K562 (cell line): ENCODE measurements at regions not wholly inside any gene's neighbourhood (a gene's known extent, or its start where the extent isn't known, plus 50 kb on each side); places are given as distances from the start of the nearest gene placed in this dataset.

ENCODE experiments used
- ATAC-seq: fragments of 200-7000 bp; cut with Tn5 transposase; 3 replicates; pipeline ENCODE4 v1.9.1; 2020; ENCODE audit warnings: moderate library complexity
- BruUV-seq: library from RNA; stranded (reverse); fragments of 400-500 nt; replicated peaks from 2 replicates; lab custom pipeline; 2021; lab: Mats Ljungman, UMichigan
- CTCF ChIA-PET: fragments of 300-600 bp; formaldehyde crosslinking; extraction: SDS; loops from one replicate; lab custom pipeline; 2021; ENCODE audit warnings: low intra/inter-chr PET ratio; lab: Yijun Ruan, JAX
- POLR2A ChIA-PET: fragments of 300-600, 350-650 bp; sonication (Branson Sonifier 250); formaldehyde crosslinking; extraction: SDS; loops from one replicate; lab custom pipeline; 2021; ENCODE audit warnings: antibody characterized with exemption, inconsistent platforms; lab: Yijun Ruan, JAX
- DNase-seq, 4 experiments: peaks; one replicate each; pipeline versions ENCODE4 v3.0.0 to v3.0.0-alpha.2; 2011 to 2018; ENCODE audit warnings: low spot score in 3 of 4, mixed read lengths in 3 of 4; ENCODE audit errors: extremely low read depth in 1 of 4
- FAIRE-seq: peaks from 2 replicates; lab custom pipeline; 2011; peaks lifted over from hg19 to GRCh38; lab: Jason Lieb, UNC
- H2AFZ ChIP-seq: 2 replicates; pipeline ENCODE4 v1.6.0; 2011; ENCODE audit warnings: low read depth, low read length, control low read depth, inconsistent platforms
- H3K27ac ChIP-seq: fragments of 200-600 bp; 3 replicates; pipeline ENCODE4 v1.8.0; 2011; ENCODE audit warnings: low read depth, mild to moderate bottlenecking, control low read depth, inconsistent platforms, low read length, moderate library complexity, mixed read lengths; ENCODE audit errors: extremely low read depth
- H3K27me3 ChIP-seq, 2 experiments: fragments of 300-600 bp in 1 of 2; 2 replicates in 1 of 2; 3 replicates in 1 of 2; pipeline versions ENCODE4 v1.6.0 to v1.8.0; 2011; ENCODE audit warnings: inconsistent platforms in 2 of 2, low read length in 2 of 2, mild to moderate bottlenecking in 1 of 2, mixed read lengths in 1 of 2, moderate library complexity in 1 of 2; ENCODE audit not compliant: control insufficient read depth in 2 of 2, insufficient read depth in 2 of 2
- H3K36me3 ChIP-seq: fragments of 300-600 bp; 3 replicates; pipeline ENCODE4 v1.8.0; 2011; ENCODE audit warnings: mild to moderate bottlenecking, low read length, inconsistent platforms; ENCODE audit not compliant: control insufficient read depth, insufficient read depth
- H3K4me1 ChIP-seq, 2 experiments: fragments of 200-600 bp in 1 of 2; replicated peaks in 1 of 2; 2 replicates in 1 of 2; 3 replicates in 1 of 2; pipeline versions ENCODE4 v1.5.1 to v1.8.0; 2011; ENCODE audit warnings: inconsistent platforms in 2 of 2, low read length in 2 of 2, mild to moderate bottlenecking in 1 of 2, mixed read lengths in 1 of 2, moderate library complexity in 1 of 2; ENCODE audit not compliant: control insufficient read depth in 2 of 2, insufficient read depth in 2 of 2
- H3K4me2 ChIP-seq: 2 replicates; pipeline ENCODE4 v1.6.1; 2011; ENCODE audit warnings: low read length, control low read depth, inconsistent platforms, mixed read lengths; ENCODE audit not compliant: insufficient read depth
- H3K4me3 ChIP-seq: fragments of 200-600 bp; sonication (generic), shearing (Covaris generic); 2 replicates; pipeline ENCODE4 v1.5.1; 2016; ENCODE audit warnings: control low read depth, inconsistent platforms
- H3K79me2 ChIP-seq: fragments of 200-600 bp; 3 replicates; pipeline ENCODE4 v1.8.0; 2011; ENCODE audit warnings: low read length, inconsistent platforms; ENCODE audit not compliant: control insufficient read depth, insufficient read depth
- H3K9ac ChIP-seq, 2 experiments: 2 replicates each; pipeline versions ENCODE4 v1.6.0 to v1.6.1; 2011; ENCODE audit warnings: low read depth in 2 of 2, low read length in 2 of 2, control low read depth in 1 of 2, inconsistent platforms in 1 of 2, mild to moderate bottlenecking in 1 of 2, mixed read lengths in 1 of 2; ENCODE audit not compliant: insufficient read depth in 1 of 2
- H3K9me1 ChIP-seq: one replicate; pipeline ENCODE4 v1.6.0; 2011; ENCODE audit warnings: inconsistent platforms, mild to moderate bottlenecking, low read length, moderate library complexity; ENCODE audit not compliant: control insufficient read depth, insufficient read depth
- H3K9me3 ChIP-seq: replicated peaks from 2 replicates; pipeline ENCODE4 v1.5.1; 2011; ENCODE audit warnings: low read depth, low read length, inconsistent platforms; ENCODE audit not compliant: control insufficient read depth, insufficient read depth
- H4K20me1 ChIP-seq: replicated peaks from 2 replicates; pipeline ENCODE4 v1.6.1; 2011; ENCODE audit warnings: low read length, inconsistent platforms, mixed read lengths; ENCODE audit not compliant: control insufficient read depth, insufficient read depth
- ARID3B ChIP-seq: fragments of 250-450 bp; sonication (Bioruptor Pico); IDR thresholded peaks from 2 replicates; pipeline ENCODE4 v1.4.0; 2020; ENCODE audit warnings: borderline replicate concordance
- BCL6 ChIP-seq: fragments of 250-450 bp; sonication (Bioruptor Pico); IDR thresholded peaks from 2 replicates; pipeline ENCODE4 v1.4.0; 2020
- CHD1 ChIP-seq: fragments of 200-600 bp; sonication (generic); IDR thresholded peaks from one replicate; pipeline ENCODE4 v1.6.1; 2012; ENCODE audit warnings: mild to moderate bottlenecking, moderate library complexity, low read length, inconsistent platforms
- CREB1 ChIP-seq, 2 experiments: sonication (generic) in 1 of 2; formaldehyde crosslinking in 1 of 2; IDR thresholded peaks; 2 replicates each; pipeline versions ENCODE4 v1.6.1 to v1.8.0; 2012 to 2022; ENCODE audit warnings: inconsistent platforms in 1 of 2, mild to moderate bottlenecking in 1 of 2, missing genetic modification reagents in 1 of 2, moderate library complexity in 1 of 2
- ERF ChIP-seq: fragments of 450-650 bp; formaldehyde crosslinking; IDR thresholded peaks from 2 replicates; pipeline ENCODE4 v1.4.0; 2020; ENCODE audit warnings: mild to moderate bottlenecking, mixed read lengths
- ESRRB ChIP-seq: fragments of 250-450 bp; sonication (Bioruptor Pico); IDR thresholded peaks from 2 replicates; pipeline ENCODE4 v1.5.0; 2020; ENCODE audit warnings: mild to moderate bottlenecking, moderate library complexity, borderline replicate concordance
- HCFC1 ChIP-seq: IDR thresholded peaks from 2 replicates; pipeline ENCODE4 v1.6.1; 2012; ENCODE audit warnings: low read depth, low read length, improper control_type of control experiment
- MEF2A ChIP-seq: IDR thresholded peaks from 2 replicates; pipeline ENCODE4 v1.6.1; 2011; ENCODE audit warnings: low read depth, mild to moderate bottlenecking, low read length, moderate library complexity; ENCODE audit not compliant: control insufficient read depth
- MLLT1 ChIP-seq, 2 experiments: fragments of 450-650 bp; IDR thresholded peaks; 2 replicates each; pipeline ENCODE4 v1.6.1; 2016
- NFIC ChIP-seq: fragments of 450-650 bp; IDR thresholded peaks from 2 replicates; pipeline ENCODE4 v1.6.1; 2017; ENCODE audit warnings: mild to moderate bottlenecking, inconsistent platforms
- NR2C2 ChIP-seq, 2 experiments: fragments of 200-800 bp in 1 of 2; sonication (Bioruptor generic) in 1 of 2; sonication (generic) in 1 of 2; formaldehyde crosslinking in 1 of 2; IDR thresholded peaks; 2 replicates each; pipeline versions ENCODE4 v1.6.1 to v1.8.0; 2016 to 2022; ENCODE audit warnings: mild to moderate bottlenecking in 1 of 2, missing compliant biosample characterization in 1 of 2, missing genetic modification characterization in 1 of 2, missing genetic modification reagents in 1 of 2
- RCOR1 ChIP-seq, 2 experiments: IDR thresholded peaks; 2 replicates each; pipeline ENCODE4 v1.6.1; 2012; ENCODE audit warnings: low read depth in 2 of 2, low read length in 2 of 2, borderline replicate concordance in 1 of 2, improper control_type of control experiment in 1 of 2
- TCFL5 ChIP-seq: fragments of 250-450 bp; sonication (Bioruptor Pico); conservative IDR thresholded peaks from 2 replicates; pipeline ENCODE4 v1.6.1; 2021; ENCODE audit warnings: mild to moderate bottlenecking, moderate library complexity, matching md5 sums
- THAP12 ChIP-seq: fragments of 250-450 bp; sonication (Bioruptor Pico); IDR thresholded peaks from 2 replicates; pipeline ENCODE4 v1.9.0; 2021; ENCODE audit warnings: mild to moderate bottlenecking, inconsistent platforms
- ZNF175 ChIP-seq: fragments of 200-800 bp; sonication (Bioruptor generic); IDR thresholded peaks from 2 replicates; pipeline ENCODE4 v1.6.1; 2016; ENCODE audit warnings: low read depth, mild to moderate bottlenecking, missing genetic modification characterization, missing compliant biosample characterization
- WGBS: fragments of 100-300 bp; shearing (Covaris generic); methylation state at CpG from one replicate; pipeline ENCODE4 v1.1.6; 2016; ENCODE audit warnings: low coverage, mixed read lengths; ENCODE audit not compliant: insufficient coverage; ENCODE audit errors: missing lambda C conversion rate; 5-methylcytosine and 5-hydroxymethylcytosine counted together
- in situ Hi-C: fragments of 300-500 bp; cut with MboI; formaldehyde crosslinking; loops from 4 replicates; pipeline ENCODE4 v1.15.0; 2018; ENCODE audit warnings: inconsistent platforms, mixed read lengths
- intact Hi-C: fragments of 100-400 bp; cut with micrococcal nuclease; formaldehyde crosslinking; loops from 2 replicates; pipeline ENCODE4 v1.14.2; 2022

GRCh38 chr2:157075924-157076323 lies 181.6 kb upstream of the GALNT5 start (continued):
- TF ChIP-seq MEF2A (no peak), MLLT1 (IDR thresholded peaks at IDR 0.05) (no peak)

- intact Hi-C loops, result no loop called here
- H3K9me3 ChIP-seq, result no peaks in the 10 kb centered on the region
- H3K9ac ChIP-seq, result no peak overlapping the region
- no peaks in the 10 kb centered on the region for H3K79me2 ChIP-seq
- DNase-seq, result no peak
- no peaks in the 10 kb centered on the region for H3K27me3 ChIP-seq
- no peaks in the 10 kb centered on the region for H3K36me3 ChIP-seq
- H3K4me1 ChIP-seq, result no peaks in the 10 kb centered on the region; a peak in 1 of 5 replicates
- 7% methylated on average over 3 of the region's 3 CpGs for WGBS
- BruUV-seq, result no TSS peak
- in situ Hi-C loops, result no loop called here
- ChIA-PET POLR2A (interaction anchor here (0.6 kb wide), 1 partner anchor 188 kb away, joined by 3 read pairs; no protein-coding TSS in a partner anchor), CTCF (no interaction called here)
- no peak overlapping the region for H3K4me2 ChIP-seq
- H3K27ac ChIP-seq, result no peak overlapping the region
- FAIRE-seq, result no peak
- no peaks in the 10 kb centered on the region for H4K20me1 ChIP-seq
- peak overlapping the region; percentile 17; the same call in 1 of the 2 replicates for H2AFZ ChIP-seq
- ATAC-seq, result no peak
- H3K9me1 ChIP-seq, result no peaks in the 10 kb centered on the region
- no peak overlapping the region for H3K4me3 ChIP-seq
- TF ChIP-seq THAP12 (CRISPR knock-in tag), result no peak
- TF ChIP-seq CREB1 (IDR thresholded peaks at IDR 0.05), result no peak
- no peak for TF ChIP-seq CREB1 (CRISPR knock-in tag; IDR thresholded peaks at IDR 0.05)
- no peak for TF ChIP-seq ERF (CRISPR knock-in tag)
- TF ChIP-seq HCFC1, result no peak
- no peak for TF ChIP-seq NFIC
- no peak for TF ChIP-seq ZNF175 (CRISPR knock-in tag)
- TF ChIP-seq ESRRB (CRISPR knock-in tag), result no peak
- TF ChIP-seq ARID3B (CRISPR knock-in tag), result no peak
- no peak for TF ChIP-seq CHD1
- TF ChIP-seq NR2C2 (CRISPR knock-in tag; IDR thresholded peaks at IDR 0.05), result no peak
- no peak for TF ChIP-seq NR2C2 (tag; IDR thresholded peaks at IDR 0.05)
- no peak for TF ChIP-seq RCOR1 (IDR thresholded peaks at IDR 0.05; ENCODE audit: borderline replicate concordance in 1 of 2, low read depth in 2 of 2, low read length in 2 of 2)
- TF ChIP-seq TCFL5 (CRISPR knock-in tag), result no peak
- TF ChIP-seq BCL6 (CRISPR knock-in tag), result no peak
Observed at GRCh38 chr2:157076526-157077161, 180.9 kb upstream of the GALNT5 start.
